Transverse colon (tissue), 4 donors: ENCODE measurements at regions not wholly inside any gene's neighbourhood (a gene's known extent, or its start where the extent isn't known, plus 50 kb on each side); places are given as distances from the start of the nearest gene placed in this dataset.

Experiments
- DNase-seq: peaks from one replicate; pipeline ENCODE4 v3.0.0-alpha.2; 2019
- H3K27ac ChIP-seq, 4 donors: fragments of 200-600 bp; sonication (generic); 2 replicates each; pipeline ENCODE4 v1.5.1; 2016 to 2018; ENCODE audit warnings: inconsistent platforms in 4 of 4
- H3K27me3 ChIP-seq: fragments of 200-600 bp; sonication (generic); 2 replicates; pipeline ENCODE4 v1.5.1; 2017; ENCODE audit warnings: inconsistent platforms
- H3K36me3 ChIP-seq, 4 donors: fragments of 200-600 bp; sonication (generic); 2 replicates each; pipeline ENCODE4 v1.5.1; 2017 to 2019; ENCODE audit warnings: inconsistent platforms in 4 of 4
- H3K4me1 ChIP-seq, 4 donors: fragments of 200-600 bp; sonication (generic); 2 replicates each; pipeline ENCODE4 v1.5.1; 2017 to 2020; ENCODE audit warnings: inconsistent platforms in 4 of 4
- H3K4me3 ChIP-seq, 4 donors: fragments of 200-600 bp; sonication (generic); 1 replicate in 1 of 4; 2 replicates in 3 of 4; pipeline versions ENCODE4 v1.5.1 to v1.6.1; 2017 to 2019; ENCODE audit warnings: inconsistent platforms in 4 of 4
- H3K9me3 ChIP-seq, 2 donors: fragments of 200-600 bp; sonication (generic); 2 replicates each; pipeline ENCODE4 v1.5.1; 2017 to 2019; ENCODE audit warnings: inconsistent platforms in 2 of 2
- EP300 ChIP-seq: sonication (generic); formaldehyde crosslinking; IDR thresholded peaks from one replicate; pipeline ENCODE4 v1.6.1; 2017; ENCODE audit warnings: antibody characterized with exemption, low read depth
- POLR2A ChIP-seq: fragments of 450-650 bp; IDR thresholded peaks from one replicate; pipeline ENCODE4 v1.6.1; 2016; ENCODE audit warnings: antibody characterized with exemption, mild to moderate bottlenecking, moderate library complexity
- POLR2AphosphoS5 ChIP-seq, 3 donors: sonication (generic); formaldehyde crosslinking; IDR thresholded peaks; one replicate each; pipeline ENCODE4 v1.6.1; 2016; ENCODE audit warnings: antibody characterized with exemption in 3 of 3
- WGBS, 2 donors: methylation state at CpG; one replicate each; pipeline ENCODE4 v1.1.5; 2018; ENCODE audit warnings: low coverage in 1 of 2; 5-methylcytosine and 5-hydroxymethylcytosine counted together
- in situ Hi-C, 4 donors: fragments of 200-750 bp; cut with MboI; loops; one replicate each; pipeline versions ENCODE4 v1.15.0 to v1.15.1; 2017; ENCODE audit warnings: low sequenced_read_pairs in 3 of 4, low pct_ligation_motif_present in 1 of 4, low pct_unique_long_range_greater_than_20kb in 1 of 4
- intact Hi-C: fragments of 100-400 bp; cut with DNase I; formaldehyde crosslinking; loops from one replicate; pipeline ENCODE4 v1.15.1; 2023; ENCODE audit warnings: low total_unique reads
- TF ChIP-seq, protein P1 (sequence below), 5 experiments: fragments of 200-600 bp in 3 of 5; fragments of 450-650 bp in 2 of 5; sonication (generic) in 3 of 5; IDR thresholded peaks; 1 replicate in 2 of 5; 2 replicates in 3 of 5; pipeline ENCODE4 v1.5.1; 2016 to 2017; ENCODE audit warnings: antibody characterized with exemption in 5 of 5, inconsistent platforms in 3 of 5, mild to moderate bottlenecking in 2 of 5, moderate library complexity in 1 of 5

DNA sequence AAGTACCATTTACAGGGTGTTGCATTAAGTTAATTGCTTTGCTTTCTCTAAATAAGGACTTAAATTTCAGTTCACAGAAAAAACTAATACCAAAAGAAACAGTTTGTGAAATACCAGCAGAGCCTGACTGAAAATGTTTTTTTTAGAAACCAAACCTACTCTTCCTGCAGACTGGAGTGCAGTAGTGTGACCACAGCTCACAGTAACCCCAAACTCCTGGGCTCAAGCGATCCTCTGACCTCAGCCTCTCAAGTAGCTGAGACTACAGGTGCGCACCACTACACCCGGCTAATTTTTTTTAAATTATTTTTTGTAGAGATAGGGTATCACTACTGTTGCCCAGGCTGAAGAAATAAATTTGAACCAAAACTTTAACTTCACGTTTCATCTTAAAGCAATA, 103.5 kb upstream of the PLEKHA5 start:
- WGBS, 2 donors, result 85 to 86% methylated on average over 4 of the region's 4 CpGs
- no peaks in the 10 kb centered on the region for H3K9me3 ChIP-seq
- in situ Hi-C loops, result no loop called here
- intact Hi-C loops, result no loop called here
- H3K27me3 ChIP-seq, result no peaks in the 10 kb centered on the region
- H3K4me1 ChIP-seq, result peaks cover 0 to 21% (median 2%) of the 10 kb centered on the region in 4 donors
- no peak overlapping the region for H3K4me3 ChIP-seq
- TF ChIP-seq POLR2A, result no peak
- TF ChIP-seq POLR2AphosphoS5 (IDR thresholded peaks at IDR 0.05), result no peak
- TF ChIP-seq, protein P1, sequence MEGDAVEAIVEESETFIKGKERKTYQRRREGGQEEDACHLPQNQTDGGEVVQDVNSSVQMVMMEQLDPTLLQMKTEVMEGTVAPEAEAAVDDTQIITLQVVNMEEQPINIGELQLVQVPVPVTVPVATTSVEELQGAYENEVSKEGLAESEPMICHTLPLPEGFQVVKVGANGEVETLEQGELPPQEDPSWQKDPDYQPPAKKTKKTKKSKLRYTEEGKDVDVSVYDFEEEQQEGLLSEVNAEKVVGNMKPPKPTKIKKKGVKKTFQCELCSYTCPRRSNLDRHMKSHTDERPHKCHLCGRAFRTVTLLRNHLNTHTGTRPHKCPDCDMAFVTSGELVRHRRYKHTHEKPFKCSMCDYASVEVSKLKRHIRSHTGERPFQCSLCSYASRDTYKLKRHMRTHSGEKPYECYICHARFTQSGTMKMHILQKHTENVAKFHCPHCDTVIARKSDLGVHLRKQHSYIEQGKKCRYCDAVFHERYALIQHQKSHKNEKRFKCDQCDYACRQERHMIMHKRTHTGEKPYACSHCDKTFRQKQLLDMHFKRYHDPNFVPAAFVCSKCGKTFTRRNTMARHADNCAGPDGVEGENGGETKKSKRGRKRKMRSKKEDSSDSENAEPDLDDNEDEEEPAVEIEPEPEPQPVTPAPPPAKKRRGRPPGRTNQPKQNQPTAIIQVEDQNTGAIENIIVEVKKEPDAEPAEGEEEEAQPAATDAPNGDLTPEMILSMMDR (IDR thresholded peaks at IDR 0.05), result no peak
- no peak for TF ChIP-seq EP300
- no peaks in the 10 kb centered on the region for H3K36me3 ChIP-seq
- DNase-seq, result no peak
- H3K27ac ChIP-seq, result no peak overlapping the region

- no peak for DNase-seq
- peaks cover 0 to 13% (median 0%) of the 10 kb centered on the region in 4 donors for H3K4me1 ChIP-seq
- intact Hi-C loops (no loop called here), in situ Hi-C loops (no loop called here)
- no peak overlapping the region for H3K4me3 ChIP-seq
- H3K36me3 ChIP-seq, result no peaks in the 10 kb centered on the region
- no peaks in the 10 kb centered on the region for H3K27me3 ChIP-seq
- TF ChIP-seq POLR2A, result no peak
- no peak for TF ChIP-seq EP300
- TF ChIP-seq, protein P1 (IDR thresholded peaks at IDR 0.05), result no peak
- no peak for TF ChIP-seq POLR2AphosphoS5 (IDR thresholded peaks at IDR 0.05)
- 62 to 68% methylated on average over 5 to 7 of the region's 7 CpGs for WGBS, 2 donors
- H3K9me3 ChIP-seq, result no peaks in the 10 kb centered on the region
- H3K27ac ChIP-seq, result no peak overlapping the region
Measured at GRCh38 chr12:19026614-19027488, 102.7 kb upstream of the PLEKHA5 start.

DNA sequence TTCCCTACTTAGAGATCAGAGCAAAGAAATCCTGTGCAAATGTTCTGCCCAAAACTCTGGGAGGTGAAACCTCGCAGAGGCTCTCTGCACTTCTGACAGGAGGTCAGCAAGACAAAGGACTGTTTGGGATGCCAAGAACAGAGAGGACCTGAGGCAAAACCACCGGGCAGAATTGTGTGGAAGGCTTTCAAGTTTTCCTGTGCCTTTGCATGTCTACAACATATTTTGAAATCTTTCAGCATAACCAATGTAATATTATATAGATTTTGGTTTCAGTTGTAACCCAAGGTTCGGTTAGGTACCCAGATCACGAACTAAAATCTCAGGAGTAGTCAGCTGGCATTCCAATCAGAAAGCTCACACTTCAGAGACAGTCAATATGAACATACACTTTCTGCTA, 99.4 kb upstream of the PLEKHA5 start:
- no peak for DNase-seq
- in situ Hi-C loops, result no loop called here

DNA sequence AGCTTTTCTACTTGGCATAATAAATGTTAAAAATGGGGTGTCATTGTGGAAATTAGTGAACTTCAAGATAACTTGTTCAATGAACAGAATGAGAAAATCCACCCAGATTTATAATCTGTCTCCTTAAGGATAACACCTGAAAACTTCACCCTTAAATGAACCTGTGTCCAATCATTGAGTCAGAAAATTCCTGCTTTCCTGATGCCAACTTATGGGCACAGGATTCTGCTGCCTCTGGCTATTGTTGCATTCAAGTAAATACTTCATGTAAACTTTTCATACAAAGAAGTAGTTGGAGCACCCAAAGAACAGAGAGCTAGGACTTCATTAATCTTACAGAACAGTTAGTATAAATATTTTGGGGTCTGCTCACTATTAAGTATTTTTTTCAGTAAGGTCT, 98.9 kb upstream of the PLEKHA5 start:
- no peaks in the 10 kb centered on the region for H3K36me3 ChIP-seq
- intact Hi-C loops, result no loop called here
- H3K9me3 ChIP-seq, result no peaks in the 10 kb centered on the region
- TF ChIP-seq, protein P1 (IDR thresholded peaks at IDR 0.05), result no peak
- TF ChIP-seq POLR2A, result no peak
- TF ChIP-seq EP300, result no peak
- TF ChIP-seq POLR2AphosphoS5 (IDR thresholded peaks at IDR 0.05), result no peak
- in situ Hi-C loops, result no loop called here
- no peak overlapping the region for H3K27ac ChIP-seq
- peaks cover 0 to 4% (median 0%) of the 10 kb centered on the region in 4 donors for H3K4me1 ChIP-seq
- H3K4me3 ChIP-seq, result no peak overlapping the region
- no peaks in the 10 kb centered on the region for H3K27me3 ChIP-seq
- DNase-seq, result no peak

More for the DNA sequence above, 99.4 kb upstream of the PLEKHA5 start:
- no peak overlapping the region for H3K4me3 ChIP-seq
- H3K36me3 ChIP-seq, result no peaks in the 10 kb centered on the region
- 86 to 88% methylated on average over 3 to 4 of the region's 4 CpGs for WGBS, 2 donors
- no peaks in the 10 kb centered on the region for H3K27me3 ChIP-seq
- H3K9me3 ChIP-seq, result no peaks in the 10 kb centered on the region
- H3K4me1 ChIP-seq, result peaks cover 0 to 5% (median 0%) of the 10 kb centered on the region in 4 donors
- TF ChIP-seq, protein P1 (IDR thresholded peaks at IDR 0.05), result no peak
- no peak for TF ChIP-seq POLR2AphosphoS5 (IDR thresholded peaks at IDR 0.05)
- no peak for TF ChIP-seq POLR2A
- no peak for TF ChIP-seq EP300
- intact Hi-C loops, result no loop called here
- no peak overlapping the region for H3K27ac ChIP-seq
